Fibroblast of skin of scalp (primary cell): ENCODE measurements at regions not wholly inside any gene's neighbourhood (a gene's known extent, or its start where the extent isn't known, plus 50 kb on each side); places are given as distances from the start of the nearest gene placed in this dataset.
A peak's percentile ranks its signal among the peaks of the same experiment; 100 is the strongest.

Experiments
- DNase-seq: peaks from one replicate; pipeline ENCODE4 v3.0.0-alpha.2; 2013

DNA sequence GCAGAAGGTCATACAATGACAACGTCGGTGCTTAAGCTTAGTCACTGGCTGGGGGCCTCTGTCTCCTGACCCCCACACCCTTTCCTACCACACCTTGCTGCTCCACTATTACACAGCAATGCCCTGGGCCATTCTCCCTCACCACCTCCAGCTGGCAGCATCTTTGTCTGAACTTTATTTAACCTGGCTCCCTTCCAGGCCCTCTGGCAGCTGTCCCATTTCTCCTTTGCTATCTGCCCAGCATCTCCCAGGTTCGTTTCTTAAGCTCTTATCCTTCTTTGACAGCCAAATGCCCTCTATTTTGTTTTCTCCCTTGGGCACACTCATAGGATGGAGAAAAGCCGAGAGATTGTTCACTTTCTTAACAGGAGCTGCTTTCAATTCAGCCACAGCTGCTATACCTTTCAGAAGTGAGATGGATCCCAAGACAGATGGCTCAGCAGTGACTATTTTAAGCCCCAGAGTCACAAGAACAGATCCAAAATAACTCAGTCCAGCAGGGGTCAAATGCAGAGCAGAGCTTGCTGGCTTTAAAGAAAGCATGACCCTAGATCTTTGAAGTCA is 1277.1 kb upstream of the AUTS2 start:
- peak; percentile 9 for DNase-seq

DNA sequence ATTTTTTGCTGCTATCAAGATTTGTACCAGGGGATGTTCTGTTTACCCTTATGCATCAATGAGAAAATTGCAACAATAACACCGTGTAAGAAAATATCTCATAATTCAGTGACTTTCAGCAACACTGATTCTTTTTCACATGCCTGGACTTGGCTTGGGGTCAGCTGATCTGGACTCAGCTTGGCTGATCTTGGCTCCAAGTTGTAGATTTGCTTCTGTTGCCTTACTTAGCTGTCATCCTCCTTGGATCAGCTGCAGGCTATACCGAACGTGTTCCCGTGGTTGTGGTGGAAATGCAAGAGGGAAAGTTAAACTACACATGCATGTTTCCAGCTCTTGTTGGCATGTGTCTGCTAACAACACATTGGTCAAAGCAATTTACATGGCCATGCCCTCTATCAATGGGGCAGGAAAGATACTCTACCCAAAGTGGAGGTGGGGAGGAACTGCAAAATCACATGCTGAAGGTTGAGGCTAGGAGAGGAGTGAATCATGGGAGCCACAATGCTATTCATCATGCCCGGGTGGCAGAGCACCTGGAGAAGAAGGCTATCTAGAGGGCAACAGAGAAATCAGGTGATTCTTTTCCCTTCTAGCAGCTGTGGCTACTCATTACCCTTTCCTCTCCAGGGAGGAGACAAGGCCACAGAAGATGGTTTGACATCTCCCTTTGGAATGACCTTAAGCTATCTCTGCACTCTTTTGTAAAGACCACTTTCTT is 1276.3 kb upstream of the AUTS2 start:
- no peak for DNase-seq

DNA sequence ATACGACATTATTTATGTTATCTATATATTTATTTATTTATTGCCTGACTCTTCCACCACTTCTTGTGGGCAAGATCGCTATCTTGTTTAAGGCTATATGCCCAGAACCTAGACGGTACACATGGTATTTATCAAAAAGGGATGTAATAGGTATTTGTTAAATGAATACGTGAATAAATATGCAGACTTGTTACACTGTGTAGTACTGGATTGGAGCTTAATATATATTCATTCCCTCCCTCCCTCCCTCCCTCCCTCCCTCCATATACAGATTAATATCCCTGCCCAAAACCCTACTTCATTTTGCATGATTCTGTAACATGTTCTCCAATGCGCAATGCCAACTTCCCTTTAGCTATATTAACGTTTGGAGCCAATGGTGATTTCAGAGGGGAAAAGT is 1273.7 kb upstream of the AUTS2 start:
- DNase-seq = no peak

GRCh38 chr7:68334216-68334615 is 1264.1 kb upstream of the AUTS2 start:
- DNase-seq = no peak

GRCh38 chr7:68334636-68335272 is 1263.5 kb upstream of the AUTS2 start:
- DNase-seq = no peak

DNA sequence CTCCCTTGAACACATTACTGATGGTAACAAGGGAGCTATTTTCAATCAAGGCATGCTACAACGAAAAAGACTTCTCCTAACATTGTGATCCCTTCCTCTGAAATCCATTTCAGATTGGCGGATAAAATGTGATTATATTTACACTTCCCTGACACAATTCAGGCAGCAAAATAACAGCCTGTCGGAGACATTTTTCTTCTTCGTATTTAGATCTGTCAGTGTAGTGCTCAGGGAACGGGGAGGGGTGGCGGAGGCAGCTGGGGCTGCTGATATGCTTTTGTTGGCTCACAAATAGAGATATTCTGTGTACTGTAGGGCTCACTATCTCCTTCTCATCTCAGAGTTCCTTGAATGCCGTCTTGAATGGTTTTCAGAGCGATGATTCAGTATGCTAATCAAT is 1261.7 kb upstream of the AUTS2 start:
- DNase-seq = no peak

DNA sequence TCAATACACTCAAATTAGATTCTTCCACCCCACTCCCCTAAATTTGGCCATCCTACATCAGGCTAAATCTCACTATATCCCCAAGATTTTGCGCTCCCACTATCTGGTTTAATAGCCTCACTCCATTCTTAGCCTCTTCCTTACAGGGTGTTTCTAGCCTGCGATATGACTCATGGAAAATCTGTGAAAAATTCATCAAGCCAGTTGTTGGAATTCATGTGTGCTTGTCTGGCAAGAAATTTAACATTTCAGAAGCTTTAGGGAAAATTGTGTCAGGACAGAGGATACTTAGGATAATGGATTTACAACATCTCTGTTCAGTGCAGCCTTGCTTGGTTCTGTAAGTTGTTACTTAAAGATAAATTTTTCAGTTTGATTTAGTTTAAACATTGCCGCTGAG is 1249.9 kb upstream of the AUTS2 start:
- DNase-seq = no peak

DNA sequence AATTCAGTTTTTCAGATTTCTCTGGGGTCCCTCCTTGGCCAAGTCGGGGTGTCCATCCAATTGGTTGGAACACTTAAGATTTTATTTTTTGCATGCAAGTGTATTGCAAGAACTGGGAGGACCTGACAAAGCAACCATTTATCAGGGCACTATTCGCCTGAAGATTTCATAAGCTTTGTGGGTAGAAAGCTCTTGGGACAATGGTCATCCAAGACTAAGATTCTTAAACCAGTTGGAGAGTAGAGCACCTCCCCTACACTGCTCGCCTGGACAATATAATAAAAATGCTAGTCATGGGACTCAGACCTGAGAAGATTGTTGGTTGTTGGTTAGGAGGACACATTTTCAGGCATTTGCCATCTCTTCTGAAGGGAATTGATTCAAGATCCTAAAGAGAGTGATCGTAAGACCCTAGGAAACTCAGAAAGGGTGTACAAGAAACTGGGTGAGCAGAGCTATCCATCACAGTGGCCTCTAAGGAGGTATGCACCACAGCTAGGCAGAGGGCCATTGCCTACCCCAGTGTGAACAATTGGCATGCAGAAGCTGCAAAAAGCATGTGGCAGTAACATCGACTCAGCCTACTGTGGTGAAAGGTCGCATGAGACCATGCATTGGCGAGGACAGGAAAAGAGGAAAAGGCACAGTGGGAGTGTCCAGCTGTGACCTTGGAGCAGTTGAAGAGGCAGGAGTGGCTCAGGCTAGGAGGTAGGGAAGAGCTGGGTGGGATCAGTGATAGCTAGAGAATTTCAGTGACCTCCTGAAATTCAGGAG is 1235.3 kb upstream of the AUTS2 start:
- no peak for DNase-seq

- DNase-seq = no peak
These were observed 1233.2 kb upstream of the AUTS2 start for GRCh38 chr7:68364886-68365625.

GRCh38 chr7:68371985-68372384 is 1226.3 kb upstream of the AUTS2 start:
- no peak for DNase-seq

GRCh38 chr7:68376131-68376661 is 1222.1 kb upstream of the AUTS2 start:
- no peak for DNase-seq

- DNase-seq = no peak
These were observed 1216.5 kb upstream of the AUTS2 start for GRCh38 chr7:68381731-68382130.

DNA sequence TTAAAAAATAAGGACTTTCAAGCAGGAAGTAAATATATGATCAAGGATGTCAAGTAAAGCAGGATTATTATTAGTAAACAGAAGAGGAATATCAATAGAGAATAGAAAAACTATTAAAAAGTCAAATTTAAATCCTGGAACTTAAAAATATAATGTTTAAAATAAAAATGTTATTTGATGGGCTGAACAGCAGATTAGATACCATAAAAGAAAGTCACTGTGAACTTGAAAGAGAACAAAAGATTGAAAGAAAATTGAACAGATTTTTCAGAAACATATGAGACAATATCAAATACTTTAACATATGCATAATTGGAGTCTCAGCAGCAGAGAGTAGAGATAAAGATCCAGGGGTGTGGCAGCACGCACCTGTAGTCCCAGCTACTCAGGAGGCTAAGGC is 1213.7 kb upstream of the AUTS2 start:
- no peak for DNase-seq

- no peak for DNase-seq
These were observed 1205.2 kb upstream of the AUTS2 start for GRCh38 chr7:68393051-68393450.

DNA sequence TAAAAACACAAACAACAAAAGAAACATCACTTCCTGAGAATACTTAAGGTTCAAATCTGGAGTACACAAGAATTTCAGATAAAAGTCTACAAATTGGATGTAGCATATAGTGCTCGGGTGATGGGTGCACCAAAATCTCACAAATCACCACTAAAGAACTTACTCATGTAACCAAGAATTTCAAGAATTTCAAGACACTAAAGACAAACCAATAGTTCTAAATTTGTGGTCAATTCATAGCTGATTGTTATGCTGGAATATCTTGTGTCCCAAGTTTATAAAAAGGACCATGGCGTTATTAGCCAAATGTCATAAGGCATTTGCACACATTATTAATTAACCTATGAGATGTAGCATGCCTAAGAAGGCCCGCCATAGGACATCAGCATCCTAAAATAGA is 1204.1 kb upstream of the AUTS2 start:
- peak; percentile 32 for DNase-seq

GRCh38 chr7:68399991-68400590 is 1198.2 kb upstream of the AUTS2 start:
- no peak for DNase-seq

DNA sequence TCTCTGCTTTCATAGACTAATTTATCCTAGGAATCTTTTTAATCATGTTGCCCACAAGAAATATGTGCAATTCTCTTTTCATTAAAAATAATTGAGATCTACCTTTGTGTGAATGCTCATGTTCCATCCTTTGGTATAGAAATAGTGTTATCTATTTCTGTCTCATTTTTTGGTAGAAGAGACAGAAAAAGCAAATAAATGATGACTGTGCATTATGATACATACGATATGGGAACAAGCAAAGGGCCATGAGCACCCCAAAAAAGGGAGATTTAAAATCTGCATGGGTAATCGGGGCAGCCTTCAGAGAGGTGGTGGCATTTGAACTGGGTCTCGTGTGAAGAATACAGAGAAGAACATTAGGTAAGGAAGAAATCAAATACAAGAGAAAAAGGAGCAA is 1197.5 kb upstream of the AUTS2 start:
- DNase-seq = no peak

- DNase-seq = no peak
These were observed 1197.0 kb upstream of the AUTS2 start for GRCh38 chr7:68401313-68401712.

GRCh38 chr7:68406480-68406879 is 1191.8 kb upstream of the AUTS2 start:
- DNase-seq = no peak

GRCh38 chr7:68407460-68407859 is 1190.8 kb upstream of the AUTS2 start:
- DNase-seq = no peak

- DNase-seq = no peak
These were observed 1189.4 kb upstream of the AUTS2 start for GRCh38 chr7:68408873-68409272.

GRCh38 chr7:68409851-68410250 is 1188.4 kb upstream of the AUTS2 start:
- no peak for DNase-seq
